HG03439 (cell line): ENCODE measurements at regions not wholly inside any gene's neighbourhood (a gene's known extent, or its start where the extent isn't known, plus 50 kb on each side); places are given as distances from the start of the nearest gene placed in this dataset.

Source experiments
- ATAC-seq: cut with Tn5 transposase; IDR thresholded peaks from one replicate; pipeline ENCODE4 v1.9.1; 2021; ENCODE audit warnings: mild to moderate bottlenecking, moderate library complexity; ENCODE audit not compliant: unreplicated experiment

GRCh38 chr3:30201715-30202114 is 404.7 kb upstream of the TGFBR2 start:
- no peak for ATAC-seq

GRCh38 chr3:30203301-30203700 is 403.1 kb upstream of the TGFBR2 start:
- ATAC-seq = no peak

- no peak for ATAC-seq
Observed at GRCh38 chr3:30204126-30204525, 402.3 kb upstream of the TGFBR2 start.

GRCh38 chr3:30206051-30206450 is 400.4 kb upstream of the TGFBR2 start:
- no peak for ATAC-seq

GRCh38 chr3:30221619-30222018 is 384.8 kb upstream of the TGFBR2 start:
- no peak for ATAC-seq

GRCh38 chr3:30222441-30222840 is 384.0 kb upstream of the TGFBR2 start:
- ATAC-seq = no peak

- no peak for ATAC-seq
Observed at GRCh38 chr3:30225021-30225420, 381.4 kb upstream of the TGFBR2 start.

- no peak for ATAC-seq
Observed at GRCh38 chr3:30226601-30227151, 379.7 kb upstream of the TGFBR2 start.

- ATAC-seq = no peak
Observed at GRCh38 chr3:30227571-30228301, 378.7 kb upstream of the TGFBR2 start.

- ATAC-seq = no peak
Observed at GRCh38 chr3:30228302-30228631, 378.1 kb upstream of the TGFBR2 start.

- no peak for ATAC-seq
Observed at GRCh38 chr3:30231277-30232141, 374.9 kb upstream of the TGFBR2 start.

- no peak for ATAC-seq
Observed at GRCh38 chr3:30232142-30232541, 374.3 kb upstream of the TGFBR2 start.

- ATAC-seq = no peak
Observed at GRCh38 chr3:30233913-30234646, 372.3 kb upstream of the TGFBR2 start.

- ATAC-seq = no peak
Observed at GRCh38 chr3:30236011-30236410, 370.4 kb upstream of the TGFBR2 start.

GRCh38 chr3:30241721-30242120 is 364.7 kb upstream of the TGFBR2 start:
- no peak for ATAC-seq

- no peak for ATAC-seq
Observed at GRCh38 chr3:30245858-30246622, 360.4 kb upstream of the TGFBR2 start.

- no peak for ATAC-seq
Observed at GRCh38 chr3:30248423-30248822, 358.0 kb upstream of the TGFBR2 start.

- no peak for ATAC-seq
Observed at GRCh38 chr3:30252474-30252873, 353.9 kb upstream of the TGFBR2 start.

GRCh38 chr3:30253832-30254231 is 352.6 kb upstream of the TGFBR2 start:
- no peak for ATAC-seq

GRCh38 chr3:30256474-30256873 is 349.9 kb upstream of the TGFBR2 start:
- ATAC-seq = no peak
